C4-2B (cell line): ENCODE measurements at regions not wholly inside any gene's neighbourhood (a gene's known extent, or its start where the extent isn't known, plus 50 kb on each side); places are given as distances from the start of the nearest gene placed in this dataset.

Experiments
- H3K27ac ChIP-seq: fragments of 450-650 bp; 2 replicates; pipeline ENCODE4 v1.5.1; 2017
- CTCF ChIP-seq: fragments of 450-650 bp; conservative IDR thresholded peaks from 2 replicates; pipeline ENCODE4 v1.5.1; 2017; ENCODE audit warnings: mild to moderate bottlenecking
- ZFX ChIP-seq: fragments of 450-650 bp; IDR thresholded peaks from 2 replicates; pipeline ENCODE4 v1.6.1; 2017

GRCh38 chr10:109591601-109592000, 331.7 kb downstream of the XPNPEP1 start:
- H3K27ac ChIP-seq: no peak overlapping the region
- TF ChIP-seq ZFX: no peak
- no peak for TF ChIP-seq CTCF

- no peak overlapping the region for H3K27ac ChIP-seq
- TF ChIP-seq ZFX: no peak
- no peak for TF ChIP-seq CTCF
Observed at GRCh38 chr10:109588259-109588658, 335.1 kb downstream of the XPNPEP1 start.

GRCh38 chr10:109587366-109587765, 335.9 kb downstream of the XPNPEP1 start:
- H3K27ac ChIP-seq: no peak overlapping the region
- TF ChIP-seq ZFX (no peak), CTCF (no peak)

- H3K27ac ChIP-seq: no peak overlapping the region
- TF ChIP-seq ZFX (no peak), CTCF (no peak)
Observed at GRCh38 chr10:109556399-109556798, 366.9 kb downstream of the XPNPEP1 start.

GRCh38 chr10:109542050-109542603, 381.2 kb downstream of the XPNPEP1 start:
- H3K27ac ChIP-seq: peak overlapping the region; percentile 43

GRCh38 chr10:109534193-109534592, 389.1 kb downstream of the XPNPEP1 start:
- H3K27ac ChIP-seq: no peak overlapping the region
- TF ChIP-seq CTCF (no peak), ZFX (no peak)

- H3K27ac ChIP-seq: no peak overlapping the region
- TF ChIP-seq CTCF: no peak
- no peak for TF ChIP-seq ZFX
Observed at GRCh38 chr10:109529258-109529657, 394.1 kb downstream of the XPNPEP1 start.

- TF ChIP-seq CTCF (no peak), ZFX (no peak)
Observed at GRCh38 chr10:109517748-109518147, 405.6 kb downstream of the XPNPEP1 start.

More at GRCh38 chr10:109517748-109518147, 405.6 kb downstream of the XPNPEP1 start:
- H3K27ac ChIP-seq: no peak overlapping the region
